Stimulated activated CD8-positive, alpha-beta memory T cell treated with anti-CD3 and anti-CD28 coated beads, Interleukin-4, amount 100 ng/mL, for 4 hours (primary cell): ENCODE measurements at regions not wholly inside any gene's neighbourhood (a gene's known extent, or its start where the extent isn't known, plus 50 kb on each side); places are given as distances from the start of the nearest gene placed in this dataset.
"Not testable (repeated sequence)": the region's sequence is repeated elsewhere in the genome, so short reads cannot be mapped to it uniquely, and the experiment has no call there.

Source experiments
- DNase-seq, 2 donors: peaks; one replicate each; pipeline ENCODE4 v3.0.0-alpha.2; 2020; ENCODE audit warnings: low read depth in 2 of 2, low spot score in 1 of 2

GRCh38 chr3:23114432-23114831 lies 88.7 kb upstream of the UBE2E2 start:
- no peak for DNase-seq

DNA sequence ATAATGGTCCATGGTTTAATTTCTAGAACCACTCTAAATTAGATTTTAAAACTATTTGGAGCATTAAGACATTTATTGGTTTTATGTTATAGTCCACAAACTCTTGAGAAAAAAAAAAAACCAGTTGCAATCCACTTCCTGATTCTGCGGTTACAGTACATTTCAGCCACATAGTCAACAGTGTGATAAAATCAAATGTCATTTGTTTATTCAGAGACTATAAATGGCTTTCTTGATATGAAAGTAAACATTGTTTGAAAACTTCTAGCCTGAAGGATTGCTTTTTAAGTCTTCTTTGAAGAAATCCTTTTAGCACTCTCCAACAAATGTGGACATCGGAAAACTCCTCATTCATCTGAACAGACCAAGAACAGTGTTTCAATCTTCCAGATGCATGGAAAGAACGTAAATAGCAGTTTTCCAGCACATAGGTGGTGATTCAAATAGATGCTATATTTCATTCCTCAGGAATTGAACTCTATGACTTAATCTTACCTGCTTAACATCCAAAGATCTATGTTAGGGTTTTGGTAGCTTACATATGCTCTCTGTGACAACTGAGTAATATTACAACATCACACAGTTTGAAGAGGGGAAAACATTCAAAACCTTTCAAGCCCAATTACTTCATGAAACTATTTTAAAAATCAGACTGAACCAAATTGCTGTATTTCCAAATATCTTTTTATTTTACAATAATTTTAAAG lies 87.8 kb upstream of the UBE2E2 start:
- no peak for DNase-seq

GRCh38 chr3:23116081-23116837 lies 86.9 kb upstream of the UBE2E2 start:
- DNase-seq = no peak

DNA sequence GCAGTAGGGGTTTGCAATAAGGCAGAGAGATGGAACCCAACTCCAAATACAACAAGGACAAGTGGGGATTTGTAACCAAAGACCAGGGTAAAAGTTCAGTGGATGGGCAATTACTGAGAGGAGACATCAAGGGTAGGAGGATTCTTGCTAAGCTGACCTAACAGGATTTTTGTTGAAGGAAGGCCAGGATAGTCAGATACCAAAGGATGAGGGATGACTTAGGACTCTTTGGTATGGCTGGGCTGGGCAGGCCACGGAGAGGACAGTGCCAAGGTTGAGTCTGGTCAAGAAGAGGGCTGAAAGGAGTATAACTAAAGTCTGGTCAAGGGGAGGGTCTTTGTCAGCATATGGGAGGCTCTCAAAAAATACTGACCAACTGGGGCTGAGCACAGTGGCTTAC lies 85.3 kb upstream of the UBE2E2 start:
- no peak for DNase-seq

- DNase-seq = no peak
These were observed 75.9 kb upstream of the UBE2E2 start for GRCh38 chr3:23127196-23127595.

DNA sequence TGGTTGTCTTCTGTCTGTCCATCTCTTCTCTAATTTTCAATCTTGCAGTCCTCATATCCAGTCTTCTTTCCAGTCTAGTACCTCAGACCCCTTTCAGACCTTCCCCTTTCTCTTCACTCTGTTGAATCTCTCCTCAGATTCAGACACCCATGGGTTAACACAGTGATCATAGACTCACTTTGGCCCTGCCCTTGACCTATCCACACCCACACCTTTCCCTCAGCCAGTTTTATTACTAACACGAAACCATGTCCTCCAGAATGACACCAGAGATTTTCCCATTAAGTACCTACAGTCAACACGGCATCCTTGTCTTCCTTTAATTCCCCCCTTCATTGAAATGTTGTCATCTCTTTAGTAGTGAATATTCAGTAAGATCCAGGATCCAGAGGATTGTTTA lies 74.5 kb upstream of the UBE2E2 start:
- no peak for DNase-seq

DNA sequence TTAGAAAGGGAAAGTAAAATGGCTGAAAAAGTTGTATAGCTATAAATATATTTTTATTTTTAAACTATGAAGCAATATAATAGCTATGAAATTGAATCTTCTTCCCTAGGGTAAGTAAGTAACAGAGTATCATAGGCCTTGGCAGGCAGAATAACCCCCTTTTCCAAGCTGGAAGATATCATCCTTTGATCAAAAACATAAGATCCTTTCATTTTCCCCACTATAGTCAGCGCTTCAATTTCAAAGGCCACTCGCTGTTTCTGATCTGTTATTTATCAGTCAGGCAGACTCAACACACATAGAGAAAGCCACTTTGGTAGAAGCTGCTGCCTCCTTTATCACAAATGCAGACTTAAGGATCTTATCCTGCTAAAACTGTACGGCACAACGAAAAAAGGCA lies 74.0 kb upstream of the UBE2E2 start:
- DNase-seq = no peak

DNA sequence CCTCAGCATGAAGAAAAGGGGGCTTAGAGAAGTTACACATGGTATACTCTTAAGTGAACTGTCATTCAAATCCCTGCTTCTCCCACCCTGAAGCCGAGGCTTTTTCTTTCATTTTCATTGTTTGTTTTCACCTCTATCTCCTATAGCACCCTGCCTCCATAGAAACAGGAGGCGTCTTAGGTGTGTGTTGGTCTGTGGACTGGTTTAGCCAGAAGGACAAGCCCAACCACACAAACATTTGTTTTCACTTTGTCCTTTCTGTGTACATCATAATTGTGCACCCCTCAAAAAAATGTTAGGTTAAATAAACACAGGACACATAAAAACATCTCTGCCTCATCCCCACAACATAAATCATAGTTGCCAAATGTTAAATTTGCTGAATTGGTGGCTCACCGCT lies 73.3 kb upstream of the UBE2E2 start:
- DNase-seq = no peak

- no peak for DNase-seq
These were observed 72.7 kb upstream of the UBE2E2 start for GRCh38 chr3:23130406-23130805.

GRCh38 chr3:23135026-23135785 lies 67.9 kb upstream of the UBE2E2 start:
- no peak for DNase-seq

GRCh38 chr3:23136054-23136453 lies 67.1 kb upstream of the UBE2E2 start:
- DNase-seq = no peak

DNA sequence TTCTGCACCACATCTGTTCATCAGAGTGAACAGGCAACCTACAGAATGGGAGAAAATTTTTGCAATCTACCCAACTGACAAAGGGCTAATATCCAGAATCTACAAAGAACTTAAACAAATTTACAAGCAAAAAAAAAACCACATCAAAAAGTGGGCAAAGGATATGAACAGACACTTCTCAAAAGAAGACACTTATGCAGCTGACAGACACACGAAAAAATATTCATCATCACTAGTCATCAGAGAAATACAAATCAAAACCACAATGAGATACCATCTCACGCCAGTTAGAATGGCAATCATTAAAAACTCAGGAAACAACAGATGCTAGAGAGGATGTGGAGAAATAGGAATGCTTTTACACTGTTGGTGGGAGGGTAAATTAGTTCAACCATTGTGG lies 59.1 kb upstream of the UBE2E2 start:
- DNase-seq = not testable (repeated sequence)

- no peak for DNase-seq
These were observed 57.0 kb upstream of the UBE2E2 start for GRCh38 chr3:23146163-23146562.

- no peak for DNase-seq
These were observed 50.1 kb upstream of the UBE2E2 start for GRCh38 chr3:23152989-23153388.
